Dermis microvascular lymphatic vessel endothelial cell (primary cell): ENCODE measurements at regions not wholly inside any gene's neighbourhood (a gene's known extent, or its start where the extent isn't known, plus 50 kb on each side); places are given as distances from the start of the nearest gene placed in this dataset.
"Not testable (repeated sequence)": the region's sequence is repeated elsewhere in the genome, so short reads cannot be mapped to it uniquely, and the experiment has no call there.

Experiments
- DNase-seq, 2 donors: peaks; one replicate each; pipeline versions ENCODE4 v3.0.0 to v3.0.0-alpha.2; 2010; ENCODE audit warnings: low read depth in 2 of 2

DNA sequence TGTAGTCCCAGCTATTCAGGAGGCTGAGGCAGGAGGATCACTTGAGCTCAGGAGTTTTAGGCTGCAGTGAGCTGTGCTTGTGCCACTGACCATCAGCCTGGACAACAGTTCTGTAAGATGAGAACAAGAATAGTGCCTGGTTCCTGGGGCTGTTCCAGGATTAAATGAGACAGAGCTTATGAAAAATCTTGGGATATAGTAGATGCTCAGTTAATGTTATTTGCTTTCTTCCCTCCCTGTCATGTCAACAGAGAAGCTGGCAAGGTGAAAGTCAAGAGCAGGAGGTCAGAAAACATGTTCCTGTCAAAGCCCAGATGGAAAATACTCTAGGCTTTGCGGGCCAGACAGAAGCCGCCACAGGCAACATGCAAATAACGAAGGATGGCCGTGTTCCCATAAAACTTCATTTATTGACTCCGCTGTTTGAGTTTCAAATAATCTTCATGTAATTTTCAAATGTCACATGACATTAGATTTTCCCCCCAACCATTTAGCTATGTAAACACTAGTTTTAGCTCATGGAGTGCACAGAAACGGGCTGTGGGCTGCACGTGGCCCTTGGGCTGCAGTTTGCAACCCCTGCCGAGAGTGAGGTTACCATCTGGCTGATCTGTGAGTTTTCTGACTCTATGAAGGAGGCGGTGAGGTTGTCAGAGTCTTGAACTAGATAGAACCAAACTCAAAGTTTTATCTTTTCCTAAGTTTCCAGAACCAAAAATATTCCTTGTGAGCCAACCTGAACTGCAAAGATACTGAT, 63.4 kb upstream of the PMEPA1 start:
- DNase-seq, result no peak

DNA sequence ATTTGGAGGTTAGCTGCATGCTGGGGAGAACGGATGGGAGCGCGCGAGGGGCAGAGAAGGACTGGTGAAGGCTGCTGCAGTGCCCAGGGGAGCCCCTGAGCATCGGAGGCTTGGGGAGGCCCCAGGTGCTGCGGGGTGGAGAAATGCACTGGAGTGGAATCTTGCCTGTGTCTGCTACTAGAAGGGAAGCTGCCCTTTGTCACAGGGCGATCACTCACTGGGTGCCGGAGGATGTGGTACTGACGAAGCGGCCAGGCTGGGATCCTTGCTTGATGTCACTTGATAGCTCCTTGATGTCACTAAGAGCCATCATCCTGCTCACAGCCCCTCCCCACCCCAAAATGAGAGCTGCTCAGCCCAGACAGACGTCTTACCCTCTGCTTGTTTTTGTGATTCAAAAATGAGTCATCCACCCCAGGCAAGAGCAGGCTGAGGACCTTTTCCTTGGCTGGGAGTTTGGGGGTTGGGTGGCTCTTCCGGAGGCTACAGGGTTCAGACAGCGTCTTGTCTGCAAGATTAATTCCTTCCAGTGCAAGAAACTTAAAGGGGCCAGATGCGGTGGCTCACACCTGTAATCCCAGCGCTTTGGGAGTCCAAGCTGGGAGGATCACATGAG, 62.6 kb upstream of the PMEPA1 start:
- peak in 1 of 2 donors; percentile 59 for DNase-seq

DNA sequence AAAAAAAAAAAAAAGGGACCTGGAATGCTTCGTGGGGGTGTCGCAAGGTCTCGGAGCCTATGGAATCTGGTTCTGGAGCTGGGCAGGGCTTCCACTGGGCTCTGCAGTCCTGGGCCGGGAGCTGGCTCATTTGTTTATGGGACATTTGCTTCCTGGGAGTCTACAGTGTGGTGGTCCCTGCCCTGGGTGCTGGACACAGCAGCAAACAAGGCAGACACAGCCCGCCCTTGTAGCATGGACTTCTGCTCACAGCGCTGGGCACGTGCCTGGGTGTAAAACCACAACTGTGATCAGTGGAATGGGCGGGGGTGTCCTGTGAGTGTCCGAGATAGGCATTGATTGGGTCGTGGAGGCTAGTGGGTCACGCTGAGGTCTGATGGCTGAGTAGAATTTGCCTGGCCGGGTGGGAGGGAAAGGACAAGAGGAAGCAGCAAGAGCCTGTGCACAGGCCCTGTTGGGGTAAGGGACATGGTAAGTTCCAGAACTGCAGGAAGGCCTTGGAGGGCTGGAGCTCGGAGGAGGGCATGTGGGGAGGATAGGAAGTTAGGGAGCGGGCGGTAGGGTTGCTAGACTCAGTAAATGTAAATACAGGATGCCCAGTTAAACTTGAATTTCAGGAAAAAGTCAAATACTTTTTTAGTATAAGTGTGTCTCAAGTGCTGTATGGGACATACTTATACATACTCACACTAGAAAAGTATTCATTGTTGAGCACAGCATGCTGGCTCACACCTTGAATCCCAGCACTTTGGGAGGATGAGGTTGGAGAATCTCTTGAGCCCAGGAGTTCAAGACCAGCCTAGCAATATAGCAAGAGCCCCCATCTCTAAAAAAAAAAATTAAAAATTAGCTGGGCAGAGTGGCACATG, 61.3 kb upstream of the PMEPA1 start:
- DNase-seq, result no peak

DNA sequence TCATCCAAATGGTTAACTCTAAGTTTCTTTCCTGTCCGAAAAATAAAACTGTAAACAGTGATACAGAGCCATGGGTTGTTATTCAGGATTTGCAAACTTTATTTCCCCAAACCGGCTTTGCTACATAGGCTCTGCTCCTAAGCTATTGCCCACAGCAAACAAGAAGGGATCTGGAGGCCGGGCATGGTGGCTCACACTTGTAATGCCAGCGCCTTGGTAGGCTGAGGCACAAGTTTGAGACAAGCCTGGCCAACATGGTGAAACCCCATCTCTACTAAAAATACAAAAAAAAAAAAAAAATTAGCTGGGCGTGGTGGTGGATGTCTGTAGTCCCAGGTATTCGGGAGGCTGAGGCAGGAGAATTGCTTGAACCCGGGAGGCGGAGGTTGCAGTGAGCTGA, 60.6 kb upstream of the PMEPA1 start:
- not testable (repeated sequence) for DNase-seq

DNA sequence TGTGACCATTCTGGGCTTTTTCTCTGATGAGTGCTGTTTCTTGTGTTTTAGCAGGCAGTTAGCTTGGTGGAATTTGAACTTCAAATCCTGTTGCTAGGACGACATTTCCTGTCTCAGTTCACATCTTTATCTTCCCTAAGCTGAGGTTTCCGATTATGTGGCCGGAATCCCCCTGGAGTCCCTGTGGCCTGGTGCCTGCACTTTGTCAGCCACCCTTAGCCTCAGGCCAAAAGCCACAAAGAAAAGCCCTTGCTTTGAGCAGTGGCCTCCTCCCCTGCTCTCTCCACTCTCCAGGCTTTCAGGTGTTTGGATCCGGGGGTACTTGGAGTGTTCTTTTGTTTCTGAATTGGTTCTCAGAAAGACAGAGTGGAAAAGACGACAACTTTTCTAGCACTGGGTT, 59.9 kb upstream of the PMEPA1 start:
- DNase-seq, result peak in 1 of 2 donors; percentile 60

DNA sequence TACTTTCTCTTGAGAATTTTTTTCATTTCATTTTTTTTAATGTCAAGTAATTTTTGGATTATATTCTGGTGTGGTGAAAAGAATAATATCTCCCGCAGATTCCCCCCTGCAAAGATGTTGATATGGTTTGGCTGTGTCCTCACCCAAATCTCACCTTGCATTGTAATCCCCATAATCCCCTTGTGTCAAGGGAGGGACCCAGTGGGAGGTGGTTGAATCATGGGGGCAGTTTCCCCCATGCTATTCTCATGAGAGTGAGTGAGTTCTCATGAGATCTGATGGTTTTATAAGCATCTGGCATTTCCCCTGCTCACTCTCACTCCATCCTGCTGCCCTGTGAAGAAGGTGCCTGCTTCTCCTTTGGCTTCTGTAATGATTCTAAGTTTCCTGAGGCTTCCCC, 58.7 kb upstream of the PMEPA1 start:
- DNase-seq, result no peak

DNA sequence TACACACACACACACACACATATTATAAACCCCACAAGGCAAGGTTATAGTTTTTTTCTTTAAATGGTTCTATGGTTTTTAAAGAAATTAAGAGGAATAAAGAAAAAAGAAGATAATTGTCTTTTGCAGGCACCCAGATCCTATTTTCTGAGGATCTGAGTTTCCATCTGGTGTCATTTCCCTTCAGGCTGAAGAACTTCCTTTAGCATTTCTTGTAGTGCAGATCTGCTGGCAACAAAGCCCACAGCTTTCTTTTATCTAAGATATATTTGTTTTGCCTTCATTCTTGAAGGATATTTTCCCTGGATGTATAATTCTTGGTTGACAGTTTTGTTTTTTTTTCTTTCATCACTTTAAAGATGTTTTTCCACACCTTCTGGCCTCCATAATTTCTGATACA, 57.6 kb upstream of the PMEPA1 start:
- DNase-seq, result peak in 1 of 2 donors; percentile 55

DNA sequence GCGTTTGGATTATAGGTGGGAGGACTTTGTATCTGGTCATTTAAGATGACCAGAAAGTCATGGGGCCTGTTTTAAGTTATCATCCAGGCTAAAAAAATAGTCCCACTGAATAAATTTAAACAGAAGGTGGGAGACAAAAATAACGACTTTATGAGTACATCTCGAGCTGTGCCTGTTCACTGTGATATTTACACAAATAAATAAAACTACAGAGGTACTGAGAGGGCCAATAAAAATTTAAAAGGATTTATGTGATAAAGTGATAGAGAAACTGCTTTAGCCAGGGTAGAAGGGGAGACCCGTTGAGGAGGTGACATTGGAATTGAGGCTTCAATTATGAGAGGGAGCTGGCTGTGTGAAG, 53.4 kb upstream of the PMEPA1 start:
- no peak for DNase-seq

DNA sequence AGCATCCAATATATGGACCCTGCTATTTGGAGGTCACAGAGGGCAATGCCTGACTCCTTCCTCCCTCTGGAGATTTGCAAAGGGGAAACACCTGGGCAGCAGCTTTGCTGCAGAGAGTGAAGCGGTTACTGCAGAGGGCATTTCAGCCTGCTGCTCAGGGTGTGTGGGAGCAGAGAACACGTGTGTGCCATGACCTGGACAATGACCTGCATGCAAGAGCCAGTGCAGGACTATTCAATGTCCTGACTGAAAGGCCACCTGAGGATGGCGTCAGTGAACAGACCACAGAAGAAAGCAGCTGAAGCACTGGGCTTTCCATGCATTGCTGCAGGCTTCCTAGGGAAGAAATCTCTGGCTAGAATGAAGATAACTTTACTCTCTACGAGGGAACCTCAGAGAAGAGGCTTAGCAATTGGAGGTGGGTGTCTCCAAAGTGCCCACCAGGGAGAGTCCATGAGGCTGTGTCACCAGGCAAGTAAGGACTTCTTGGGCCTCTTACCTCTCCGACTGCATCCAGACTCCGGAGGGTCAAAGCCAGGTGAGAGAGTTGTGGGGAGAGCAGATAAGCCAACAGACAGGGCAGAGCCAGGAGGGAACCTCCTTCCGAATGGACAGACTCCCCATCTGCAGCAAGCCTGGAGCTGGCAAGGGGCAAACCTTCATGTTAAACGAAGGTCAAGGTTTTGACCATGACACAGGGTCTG, 52.9 kb upstream of the PMEPA1 start:
- DNase-seq, result no peak

DNA sequence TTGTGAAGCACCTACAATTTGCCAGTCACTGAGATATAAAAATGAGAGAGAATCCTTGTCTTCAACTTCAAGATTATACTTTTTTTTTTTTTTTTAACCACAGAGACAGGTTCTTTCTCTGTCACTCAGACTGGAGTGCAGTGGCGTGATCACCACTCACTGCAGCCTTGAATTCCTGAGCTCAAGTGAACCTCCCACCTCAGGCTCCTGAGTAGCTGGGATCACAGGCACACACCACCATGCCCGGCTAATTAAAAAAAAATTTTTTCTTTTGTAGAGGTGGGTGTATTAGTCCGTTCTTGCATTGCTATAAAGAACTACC, 51.6 kb upstream of the PMEPA1 start:
- DNase-seq, result no peak

DNA sequence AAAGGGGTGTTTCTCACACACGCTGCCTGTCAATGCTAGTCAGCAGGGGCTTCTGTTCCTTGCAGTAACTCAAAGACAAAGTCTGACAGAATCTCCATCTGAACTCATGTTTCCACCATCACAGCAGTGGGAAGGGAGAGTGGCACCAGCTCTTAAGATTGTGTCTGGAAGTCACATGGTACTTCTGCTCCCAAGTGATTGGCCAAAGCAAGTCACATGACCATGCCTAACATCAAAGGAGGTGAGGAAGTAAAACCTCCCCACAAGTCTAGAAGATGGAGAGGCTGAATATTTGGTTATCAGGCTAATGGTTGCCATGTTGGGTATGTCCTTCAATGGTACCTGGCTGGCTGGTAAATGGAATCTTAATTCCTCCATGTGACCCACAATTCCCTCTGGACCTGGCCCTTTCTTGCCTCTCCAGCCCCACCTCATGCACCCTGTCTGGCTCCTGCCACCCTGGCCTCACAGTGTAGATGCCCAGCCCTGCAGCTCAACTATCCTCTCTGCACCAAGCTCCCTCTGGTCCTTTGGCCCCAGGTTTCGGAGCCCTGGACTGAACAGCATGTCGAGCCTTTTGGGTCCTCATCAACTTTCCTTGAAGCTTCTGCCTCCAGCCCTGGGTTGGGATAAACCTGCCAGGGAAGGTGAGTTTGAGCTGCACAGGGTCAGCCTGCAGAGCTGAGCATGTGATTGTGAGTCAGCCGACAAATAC, 51.0 kb upstream of the PMEPA1 start:
- DNase-seq, result no peak

DNA sequence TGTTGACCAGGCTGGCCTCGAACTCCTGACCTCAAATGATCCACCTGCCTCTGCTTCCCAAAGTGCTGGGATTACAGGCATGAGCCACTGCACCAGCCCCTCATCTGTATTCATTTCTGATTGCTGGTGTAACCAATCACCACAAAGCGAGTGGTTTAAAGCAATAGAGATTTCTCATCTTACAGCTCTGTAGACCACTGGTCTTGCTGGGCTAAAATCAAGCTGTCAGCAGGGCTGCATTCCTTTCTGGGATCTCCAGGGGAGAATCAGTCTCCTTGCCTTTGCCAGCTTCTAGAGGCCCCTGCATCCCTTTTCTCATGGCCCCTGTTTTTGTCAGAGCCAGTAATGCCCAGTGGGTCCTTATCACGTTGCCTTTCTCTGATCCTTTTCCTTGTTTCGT, 49.9 kb upstream of the PMEPA1 start:
- DNase-seq, result no peak
